Transverse colon (tissue), 4 donors: ENCODE measurements at regions not wholly inside any gene's neighbourhood (a gene's known extent, or its start where the extent isn't known, plus 50 kb on each side); places are given as distances from the start of the nearest gene placed in this dataset.

ENCODE experiments used
- POLR2AphosphoS5 ChIP-seq, 3 donors: sonication (generic); formaldehyde crosslinking; IDR thresholded peaks; one replicate each; pipeline ENCODE4 v1.6.1; 2016; ENCODE audit warnings: antibody characterized with exemption in 3 of 3
- TF ChIP-seq, protein P1 (sequence below), 5 experiments: fragments of 200-600 bp in 3 of 5; fragments of 450-650 bp in 2 of 5; sonication (generic) in 3 of 5; IDR thresholded peaks; 1 replicate in 2 of 5; 2 replicates in 3 of 5; pipeline ENCODE4 v1.5.1; 2016 to 2017; ENCODE audit warnings: antibody characterized with exemption in 5 of 5, inconsistent platforms in 3 of 5, mild to moderate bottlenecking in 2 of 5, moderate library complexity in 1 of 5

DNA sequence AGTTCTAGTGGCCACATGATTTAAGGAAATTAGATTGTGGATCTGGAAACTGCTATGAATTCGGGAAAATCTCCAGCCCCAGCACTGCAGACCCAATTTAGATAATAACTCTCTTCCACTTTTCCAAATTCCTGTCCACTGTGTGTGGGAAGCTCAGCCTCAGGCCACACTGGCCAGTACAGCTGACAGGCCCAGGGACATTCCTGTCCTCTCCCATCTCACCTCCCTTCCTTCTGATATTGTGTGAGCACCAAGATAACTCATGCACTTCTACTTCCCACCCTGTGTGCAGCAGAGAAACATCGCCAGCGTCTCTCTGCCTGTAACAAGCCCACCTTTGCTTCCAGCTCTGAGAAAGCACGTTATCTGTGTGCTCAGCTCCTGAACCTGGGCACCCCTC lies 145.1 kb upstream of the RREB1 start:
- TF ChIP-seq POLR2AphosphoS5 (IDR thresholded peaks at IDR 0.05) = no peak
- TF ChIP-seq, protein P1, sequence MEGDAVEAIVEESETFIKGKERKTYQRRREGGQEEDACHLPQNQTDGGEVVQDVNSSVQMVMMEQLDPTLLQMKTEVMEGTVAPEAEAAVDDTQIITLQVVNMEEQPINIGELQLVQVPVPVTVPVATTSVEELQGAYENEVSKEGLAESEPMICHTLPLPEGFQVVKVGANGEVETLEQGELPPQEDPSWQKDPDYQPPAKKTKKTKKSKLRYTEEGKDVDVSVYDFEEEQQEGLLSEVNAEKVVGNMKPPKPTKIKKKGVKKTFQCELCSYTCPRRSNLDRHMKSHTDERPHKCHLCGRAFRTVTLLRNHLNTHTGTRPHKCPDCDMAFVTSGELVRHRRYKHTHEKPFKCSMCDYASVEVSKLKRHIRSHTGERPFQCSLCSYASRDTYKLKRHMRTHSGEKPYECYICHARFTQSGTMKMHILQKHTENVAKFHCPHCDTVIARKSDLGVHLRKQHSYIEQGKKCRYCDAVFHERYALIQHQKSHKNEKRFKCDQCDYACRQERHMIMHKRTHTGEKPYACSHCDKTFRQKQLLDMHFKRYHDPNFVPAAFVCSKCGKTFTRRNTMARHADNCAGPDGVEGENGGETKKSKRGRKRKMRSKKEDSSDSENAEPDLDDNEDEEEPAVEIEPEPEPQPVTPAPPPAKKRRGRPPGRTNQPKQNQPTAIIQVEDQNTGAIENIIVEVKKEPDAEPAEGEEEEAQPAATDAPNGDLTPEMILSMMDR (IDR thresholded peaks at IDR 0.05) = no peak
